ENCODE measurements at regions not wholly inside any gene's neighbourhood (a gene's known extent, or its start where the extent isn't known, plus 50 kb on each side); places are given as distances from the start of the nearest gene placed in this dataset.
A peak's percentile ranks its signal among the peaks of the same experiment; 100 is the strongest.

DNA sequence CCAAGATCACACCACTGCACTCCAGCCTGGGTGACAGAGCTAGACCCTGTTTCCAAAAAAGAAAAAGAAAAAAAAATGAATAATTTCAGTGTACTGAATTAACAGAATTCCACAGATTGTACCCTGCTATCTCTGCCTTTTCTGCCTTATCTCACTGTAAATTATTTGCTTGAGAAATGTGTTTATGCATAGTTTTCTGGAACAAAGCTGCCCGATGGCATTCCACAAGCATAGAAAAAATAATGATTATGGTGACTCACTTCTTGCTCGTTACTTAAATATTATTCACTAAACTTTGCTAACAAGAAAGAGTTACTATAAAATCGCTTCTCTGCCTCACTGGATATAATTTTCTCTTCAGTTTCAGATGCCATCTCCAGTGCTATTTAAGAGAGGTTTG lies 88.7 kb upstream of the FAM169A start:
- no peaks in the 10 kb centered on the region for H3K9me2 ChIP-seq (replicated peaks; ENCODE audit: insufficient read depth)
- H3K4me1 ChIP-seq (ENCODE audit: insufficient read depth), result peaks cover 58% of the 10 kb centered on the region
- H4K20me1 ChIP-seq (ENCODE audit: insufficient read depth, poor library complexity, severe bottlenecking), result no peaks in the 10 kb centered on the region
- H3K9me3 ChIP-seq (ENCODE audit: low read depth), result no peaks in the 10 kb centered on the region
- no peak overlapping the region for H3K4me3 ChIP-seq
- H3K27me3 ChIP-seq, result no peaks in the 10 kb centered on the region
- no peaks in the 10 kb centered on the region for H3K36me3 ChIP-seq (replicated peaks; ENCODE audit: insufficient read depth, low read depth)
- peak overlapping the region; percentile 86 for H3K27ac ChIP-seq
- H3K4me2 ChIP-seq, result peak overlapping the region; percentile 34
- 44% methylated on average over 3 of the region's 3 CpGs for WGBS (ENCODE audit: low lambda C conversion rate, missing lambda C conversion rate)
- DNase-seq (ENCODE audit: low spot score), result no peak
- no peak for TF ChIP-seq EZH2 (IDR thresholded peaks at IDR 0.05; ENCODE audit: borderline replicate concordance)
- TF ChIP-seq, protein P1, sequence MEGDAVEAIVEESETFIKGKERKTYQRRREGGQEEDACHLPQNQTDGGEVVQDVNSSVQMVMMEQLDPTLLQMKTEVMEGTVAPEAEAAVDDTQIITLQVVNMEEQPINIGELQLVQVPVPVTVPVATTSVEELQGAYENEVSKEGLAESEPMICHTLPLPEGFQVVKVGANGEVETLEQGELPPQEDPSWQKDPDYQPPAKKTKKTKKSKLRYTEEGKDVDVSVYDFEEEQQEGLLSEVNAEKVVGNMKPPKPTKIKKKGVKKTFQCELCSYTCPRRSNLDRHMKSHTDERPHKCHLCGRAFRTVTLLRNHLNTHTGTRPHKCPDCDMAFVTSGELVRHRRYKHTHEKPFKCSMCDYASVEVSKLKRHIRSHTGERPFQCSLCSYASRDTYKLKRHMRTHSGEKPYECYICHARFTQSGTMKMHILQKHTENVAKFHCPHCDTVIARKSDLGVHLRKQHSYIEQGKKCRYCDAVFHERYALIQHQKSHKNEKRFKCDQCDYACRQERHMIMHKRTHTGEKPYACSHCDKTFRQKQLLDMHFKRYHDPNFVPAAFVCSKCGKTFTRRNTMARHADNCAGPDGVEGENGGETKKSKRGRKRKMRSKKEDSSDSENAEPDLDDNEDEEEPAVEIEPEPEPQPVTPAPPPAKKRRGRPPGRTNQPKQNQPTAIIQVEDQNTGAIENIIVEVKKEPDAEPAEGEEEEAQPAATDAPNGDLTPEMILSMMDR (IDR thresholded peaks at IDR 0.05; ENCODE audit: poor library complexity), result no peak
- TF ChIP-seq EZH2phosphoT487 (IDR thresholded peaks at IDR 0.05; ENCODE audit: low read depth, severe bottlenecking, unreplicated experiment), result no peak
- H3K79me2 ChIP-seq, result no peaks in the 10 kb centered on the region
- H2AFZ ChIP-seq, result no peak overlapping the region

DNA sequence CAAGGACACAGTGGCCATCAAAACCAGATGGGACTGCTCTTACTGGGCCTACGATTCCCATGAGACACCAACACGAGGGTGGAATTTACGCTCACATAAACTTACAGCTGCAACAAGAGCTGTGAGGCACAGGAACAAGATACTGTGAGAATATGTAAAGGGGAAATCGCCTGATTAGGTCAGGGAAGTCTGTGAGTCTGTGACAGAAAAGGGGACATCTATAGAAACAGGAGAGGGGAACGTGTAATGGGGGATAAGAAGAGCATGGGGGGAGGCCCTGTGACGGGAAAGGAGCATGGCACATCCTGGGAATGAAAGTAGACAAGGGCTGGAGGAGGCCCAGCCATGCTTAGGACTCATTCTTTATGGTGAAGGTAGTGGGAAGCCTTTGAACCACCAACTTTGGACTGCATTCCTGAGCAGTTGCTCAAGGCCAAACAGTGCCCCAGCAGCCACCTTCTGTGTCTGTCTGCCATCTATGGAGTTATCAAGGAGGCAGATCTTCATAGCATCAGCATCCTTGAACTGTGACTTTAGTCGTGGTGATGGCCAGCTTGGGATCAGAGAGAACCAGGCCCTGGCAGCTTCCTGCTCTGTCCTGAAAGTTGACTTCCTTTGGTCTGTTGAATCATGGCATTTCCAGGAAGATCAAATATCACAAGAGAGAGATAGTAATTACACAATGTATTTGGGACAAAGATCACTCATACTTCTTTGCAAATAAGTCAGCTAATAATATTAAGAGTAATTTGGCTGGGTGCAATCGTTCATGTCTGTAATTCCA lies 87.9 kb upstream of the FAM169A start:
- H3K9me3 ChIP-seq (ENCODE audit: low read depth), result no peaks in the 10 kb centered on the region
- no peaks in the 10 kb centered on the region for H3K79me2 ChIP-seq
- 66% methylated on average over 8 of the region's 8 CpGs for WGBS (ENCODE audit: low lambda C conversion rate, missing lambda C conversion rate)
- no peaks in the 10 kb centered on the region for H3K36me3 ChIP-seq (replicated peaks; ENCODE audit: insufficient read depth, low read depth)
- no peaks in the 10 kb centered on the region for H4K20me1 ChIP-seq (ENCODE audit: insufficient read depth, poor library complexity, severe bottlenecking)
- H3K4me2 ChIP-seq, result peak overlapping the region; percentile 34
- TF ChIP-seq EZH2 (IDR thresholded peaks at IDR 0.05; ENCODE audit: borderline replicate concordance) (no peak), EZH2phosphoT487 (IDR thresholded peaks at IDR 0.05; ENCODE audit: low read depth, severe bottlenecking, unreplicated experiment) (no peak)
- TF ChIP-seq, protein P1 (IDR thresholded peaks at IDR 0.05; ENCODE audit: poor library complexity), result no peak
- H3K4me3 ChIP-seq, result no peak overlapping the region
- H3K27ac ChIP-seq, result peak overlapping the region; percentile 81
- peak; percentile 24 for DNase-seq (ENCODE audit: low spot score)
- H2AFZ ChIP-seq, result no peak overlapping the region
- no peaks in the 10 kb centered on the region for H3K27me3 ChIP-seq
- H3K9me2 ChIP-seq (replicated peaks; ENCODE audit: insufficient read depth), result no peaks in the 10 kb centered on the region
- H3K4me1 ChIP-seq (ENCODE audit: insufficient read depth), result peaks cover 55% of the 10 kb centered on the region

DNA sequence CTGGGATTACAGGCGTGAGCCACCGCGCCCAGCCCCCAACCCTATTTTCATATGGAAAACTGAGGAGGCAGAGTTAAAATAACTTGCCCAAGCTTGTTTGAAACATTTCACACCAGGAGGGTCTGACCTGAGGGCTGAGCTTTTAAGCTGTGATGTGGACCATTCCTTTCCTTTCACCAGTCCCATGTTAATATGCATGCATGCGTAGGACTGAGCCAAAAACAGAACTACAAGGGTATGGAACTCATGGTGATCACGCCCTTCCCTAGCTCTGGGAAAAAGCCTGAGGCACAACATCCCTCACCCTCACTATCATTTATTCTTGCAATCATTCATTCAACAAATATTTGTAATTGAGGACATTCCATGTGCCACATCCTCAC lies 87.4 kb upstream of the FAM169A start:
- TF ChIP-seq EZH2 (IDR thresholded peaks at IDR 0.05; ENCODE audit: borderline replicate concordance), result no peak
- TF ChIP-seq EZH2phosphoT487 (IDR thresholded peaks at IDR 0.05; ENCODE audit: low read depth, severe bottlenecking, unreplicated experiment), result no peak
- TF ChIP-seq, protein P1 (IDR thresholded peaks at IDR 0.05; ENCODE audit: poor library complexity), result no peak
- H3K9me2 ChIP-seq (replicated peaks; ENCODE audit: insufficient read depth), result no peaks in the 10 kb centered on the region
- no peaks in the 10 kb centered on the region for H3K36me3 ChIP-seq (replicated peaks; ENCODE audit: insufficient read depth, low read depth)
- H3K4me1 ChIP-seq (ENCODE audit: insufficient read depth), result peaks cover 57% of the 10 kb centered on the region
- peak overlapping the region; percentile 81 for H3K27ac ChIP-seq
- no peak overlapping the region for H2AFZ ChIP-seq
- no peaks in the 10 kb centered on the region for H3K27me3 ChIP-seq
- H3K9me3 ChIP-seq (ENCODE audit: low read depth), result no peaks in the 10 kb centered on the region
- no peaks in the 10 kb centered on the region for H4K20me1 ChIP-seq (ENCODE audit: insufficient read depth, poor library complexity, severe bottlenecking)
- 97% methylated on average over 5 of the region's 5 CpGs for WGBS (ENCODE audit: low lambda C conversion rate, missing lambda C conversion rate)
- H3K79me2 ChIP-seq, result no peaks in the 10 kb centered on the region
- DNase-seq (ENCODE audit: low spot score), result no peak
- H3K4me2 ChIP-seq, result no peak overlapping the region
- H3K4me3 ChIP-seq, result no peak overlapping the region
